ENCODE measurements at regions not wholly inside any gene's neighbourhood (a gene's known extent, or its start where the extent isn't known, plus 50 kb on each side); places are given as distances from the start of the nearest gene placed in this dataset.

GRCh38 chr10:33391611-33392465, 57.4 kb upstream of the NRP1 start:
- Histone ChIP-seq H3K9me3 (no peaks in the 10 kb centered on the region), H3K4me1 (no peaks in the 10 kb centered on the region), H3K27ac (no peak overlapping the region), H3K36me3 (no peaks in the 10 kb centered on the region), H3K4me3 (no peak overlapping the region), H3K27me3 (no peaks in the 10 kb centered on the region)
- DNase-seq, result no peak
- ATAC-seq, result no peak
- intact Hi-C loops (cut with DNase I), result no loop called here
- TF ChIP-seq CTCF (IDR thresholded peaks at IDR 0.05) (no peak), POLR2A (IDR thresholded peaks at IDR 0.05) (no peak)
- 66% methylated on average over 8 of the region's 8 CpGs for WGBS (ENCODE audit: insufficient coverage, low coverage, low lambda C conversion rate, missing lambda C conversion rate)

- no peaks in the 10 kb centered on the region for H3K4me1 ChIP-seq
- TF ChIP-seq CTCF (IDR thresholded peaks at IDR 0.05), result no peak
- TF ChIP-seq POLR2A (IDR thresholded peaks at IDR 0.05), result no peak
- intact Hi-C loops (cut with DNase I), result no loop called here
- no peaks in the 10 kb centered on the region for H3K9me3 ChIP-seq
- H3K27ac ChIP-seq, result no peak overlapping the region
- H3K4me3 ChIP-seq, result no peak overlapping the region
- no peaks in the 10 kb centered on the region for H3K36me3 ChIP-seq
- DNase-seq (no peak), ATAC-seq (no peak)
- 71% methylated on average over 1 of the region's 5 CpGs for WGBS (ENCODE audit: insufficient coverage, low coverage, low lambda C conversion rate, missing lambda C conversion rate)
- no peaks in the 10 kb centered on the region for H3K27me3 ChIP-seq
Observed at GRCh38 chr10:33390046-33390445, 55.6 kb upstream of the NRP1 start.

GRCh38 chr10:33388785-33389184, 54.3 kb upstream of the NRP1 start:
- intact Hi-C loops (cut with DNase I), result no loop called here
- no peaks in the 10 kb centered on the region for H3K9me3 ChIP-seq
- no peak for ATAC-seq
- WGBS (ENCODE audit: insufficient coverage, low coverage, low lambda C conversion rate, missing lambda C conversion rate), result 85% methylated on average over 4 of the region's 4 CpGs
- no peaks in the 10 kb centered on the region for H3K4me1 ChIP-seq
- DNase-seq, result no peak
- H3K36me3 ChIP-seq, result no peaks in the 10 kb centered on the region
- H3K4me3 ChIP-seq, result no peak overlapping the region
- no peaks in the 10 kb centered on the region for H3K27me3 ChIP-seq
- TF ChIP-seq POLR2A (IDR thresholded peaks at IDR 0.05) (no peak), CTCF (IDR thresholded peaks at IDR 0.05) (no peak)
- no peak overlapping the region for H3K27ac ChIP-seq

- no peak for ATAC-seq
- H3K36me3 ChIP-seq, result no peaks in the 10 kb centered on the region
Observed at GRCh38 chr10:33388382-33388781, 53.9 kb upstream of the NRP1 start.

More at GRCh38 chr10:33388382-33388781, 53.9 kb upstream of the NRP1 start:
- no peaks in the 10 kb centered on the region for H3K4me1 ChIP-seq
- no peak overlapping the region for H3K27ac ChIP-seq
- no peaks in the 10 kb centered on the region for H3K27me3 ChIP-seq
- 94% methylated on average over 1 of the region's 1 CpG for WGBS (ENCODE audit: insufficient coverage, low coverage, low lambda C conversion rate, missing lambda C conversion rate)
- no peak for DNase-seq
- intact Hi-C loops (cut with DNase I), result no loop called here
- no peak for TF ChIP-seq POLR2A (IDR thresholded peaks at IDR 0.05)
- no peak for TF ChIP-seq CTCF (IDR thresholded peaks at IDR 0.05)
- H3K4me3 ChIP-seq, result no peak overlapping the region
- no peaks in the 10 kb centered on the region for H3K9me3 ChIP-seq

Data from right lobe of liver (tissue), 6 donors.